K562 (cell line): ENCODE measurements at regions not wholly inside any gene's neighbourhood (a gene's known extent, or its start where the extent isn't known, plus 50 kb on each side); places are given as distances from the start of the nearest gene placed in this dataset.

Experiments used
- ZNF263 ChIP-seq: sonication (generic); formaldehyde crosslinking; IDR thresholded peaks from 2 replicates; pipeline ENCODE4 v1.8.0; 2022; ENCODE audit warnings: mild to moderate bottlenecking, missing genetic modification reagents, borderline replicate concordance
- TF ChIP-seq, protein P1 (sequence below): sonication (generic); formaldehyde crosslinking; IDR thresholded peaks from 2 replicates; pipeline ENCODE4 v1.8.0; 2022; ENCODE audit warnings: mild to moderate bottlenecking, missing genetic modification reagents

DNA sequence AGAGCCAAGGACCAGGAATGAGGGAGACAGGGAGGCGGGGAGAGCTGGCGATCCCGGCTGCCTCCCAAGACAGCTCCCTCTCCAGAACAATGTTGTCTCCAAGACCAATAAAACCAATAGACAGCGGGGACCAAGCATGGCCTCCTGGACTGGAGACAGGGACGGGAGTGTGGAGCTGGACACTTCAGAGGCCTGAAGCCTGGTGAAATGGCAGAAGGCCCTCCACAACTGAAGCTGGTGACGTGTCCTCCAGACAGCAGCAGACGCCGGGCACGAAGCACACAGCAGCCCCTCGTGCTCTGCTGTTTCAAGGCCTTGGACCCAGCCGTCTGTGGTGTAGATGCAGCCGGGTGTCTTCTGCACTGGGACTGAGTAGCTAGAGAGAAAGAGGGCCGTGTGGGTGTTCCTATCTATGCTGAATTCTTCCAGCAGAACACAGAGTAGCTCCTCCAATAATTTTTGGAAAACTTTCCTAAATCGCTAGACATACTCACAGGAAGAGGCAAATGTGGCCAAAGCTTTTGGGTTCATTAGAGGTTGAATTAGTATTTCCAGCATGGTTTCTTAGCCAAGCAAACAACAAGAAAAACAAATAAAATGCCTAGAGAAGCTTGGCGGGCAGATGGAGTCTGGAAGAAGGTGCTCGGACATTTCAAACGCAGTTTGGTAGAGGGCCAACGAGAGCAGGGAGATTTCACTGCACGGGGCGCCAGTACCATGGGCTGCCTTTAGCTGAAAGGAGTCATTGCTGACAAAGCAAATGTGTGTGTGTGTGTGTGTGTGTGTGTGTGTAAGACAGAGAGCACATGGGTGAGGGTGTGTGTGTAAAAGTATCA lies 570.4 kb downstream of the TCERG1L start:
- TF ChIP-seq, protein P1, sequence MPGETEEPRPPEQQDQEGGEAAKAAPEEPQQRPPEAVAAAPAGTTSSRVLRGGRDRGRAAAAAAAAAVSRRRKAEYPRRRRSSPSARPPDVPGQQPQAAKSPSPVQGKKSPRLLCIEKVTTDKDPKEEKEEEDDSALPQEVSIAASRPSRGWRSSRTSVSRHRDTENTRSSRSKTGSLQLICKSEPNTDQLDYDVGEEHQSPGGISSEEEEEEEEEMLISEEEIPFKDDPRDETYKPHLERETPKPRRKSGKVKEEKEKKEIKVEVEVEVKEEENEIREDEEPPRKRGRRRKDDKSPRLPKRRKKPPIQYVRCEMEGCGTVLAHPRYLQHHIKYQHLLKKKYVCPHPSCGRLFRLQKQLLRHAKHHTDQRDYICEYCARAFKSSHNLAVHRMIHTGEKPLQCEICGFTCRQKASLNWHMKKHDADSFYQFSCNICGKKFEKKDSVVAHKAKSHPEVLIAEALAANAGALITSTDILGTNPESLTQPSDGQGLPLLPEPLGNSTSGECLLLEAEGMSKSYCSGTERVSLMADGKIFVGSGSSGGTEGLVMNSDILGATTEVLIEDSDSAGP (CRISPR knock-in tag) = no peak
- no peak for TF ChIP-seq ZNF263
